H9 (cell line): ENCODE measurements at regions not wholly inside any gene's neighbourhood (a gene's known extent, or its start where the extent isn't known, plus 50 kb on each side); places are given as distances from the start of the nearest gene placed in this dataset.

Experiments
- DNase-seq: peaks from one replicate; pipeline ENCODE4 v3.0.0-alpha.2; 2017
- H2AFZ ChIP-seq: one replicate; pipeline ENCODE4 v1.6.1; 2013; ENCODE audit warnings: mild to moderate bottlenecking, low read length, control low read depth, moderate library complexity
- H2AK5ac ChIP-seq: 2 replicates; pipeline ENCODE4 v1.6.1; 2013; ENCODE audit warnings: low read length, control low read depth, mixed read lengths; ENCODE audit not compliant: insufficient read length
- H2BK120ac ChIP-seq: one replicate; pipeline ENCODE4 v1.6.1; 2013; ENCODE audit warnings: low read depth, mild to moderate bottlenecking, low read length, control low read depth, inconsistent platforms; ENCODE audit not compliant: poor library complexity, severe bottlenecking
- H2BK12ac ChIP-seq: 2 replicates; pipeline ENCODE4 v1.6.1; 2013; ENCODE audit warnings: low read length, control low read depth, mixed read lengths, low read depth; ENCODE audit not compliant: insufficient read length
- H2BK15ac ChIP-seq: 2 replicates; pipeline ENCODE4 v1.6.1; 2013; ENCODE audit warnings: low read depth, low read length, control low read depth
- H2BK20ac ChIP-seq: one replicate; pipeline ENCODE4 v1.6.1; 2013; ENCODE audit warnings: low read depth, mild to moderate bottlenecking, low read length, control low read depth, inconsistent platforms; ENCODE audit not compliant: poor library complexity, severe bottlenecking
- H2BK5ac ChIP-seq: 2 replicates; pipeline ENCODE4 v1.6.1; 2013; ENCODE audit warnings: low read length, control low read depth, mixed read lengths; ENCODE audit not compliant: insufficient read length
- H3K14ac ChIP-seq: 2 replicates; pipeline ENCODE4 v1.6.1; 2013; ENCODE audit warnings: low read length, control low read depth; ENCODE audit not compliant: insufficient read depth
- H3K18ac ChIP-seq: 2 replicates; pipeline ENCODE4 v1.6.1; 2013; ENCODE audit warnings: low read depth, mild to moderate bottlenecking, mixed read lengths, low read length, control low read depth; ENCODE audit not compliant: insufficient read length
- H3K23ac ChIP-seq: 2 replicates; pipeline ENCODE4 v1.6.1; 2013; ENCODE audit warnings: low read length, control low read depth, mixed read lengths, low read depth; ENCODE audit not compliant: insufficient read length
- H3K23me2 ChIP-seq: 2 replicates; pipeline ENCODE4 v1.6.1; 2013; ENCODE audit warnings: low read depth, mild to moderate bottlenecking, mixed read lengths, low read length, control low read depth; ENCODE audit not compliant: insufficient read length, poor library complexity, severe bottlenecking
- H3K27ac ChIP-seq: 2 replicates; pipeline ENCODE4 v1.5.1; 2013; ENCODE audit warnings: low read length, control low read depth, mixed read lengths, low read depth; ENCODE audit not compliant: insufficient read length
- H3K27me3 ChIP-seq: 2 replicates; pipeline ENCODE4 v1.6.1; 2013; ENCODE audit warnings: low read length, control low read depth, inconsistent platforms; ENCODE audit not compliant: insufficient read depth
- H3K4ac ChIP-seq: 2 replicates; pipeline ENCODE4 v1.6.1; 2013; ENCODE audit warnings: low read depth, mild to moderate bottlenecking, control low read depth, inconsistent platforms, low read length, moderate library complexity
- H3K4me1 ChIP-seq: 2 replicates; pipeline ENCODE4 v1.6.1; 2013; ENCODE audit warnings: low read length, control low read depth, inconsistent platforms; ENCODE audit not compliant: insufficient read depth
- H3K4me2 ChIP-seq: 2 replicates; pipeline ENCODE4 v1.6.1; 2013; ENCODE audit warnings: low read length, control low read depth, mixed read lengths; ENCODE audit not compliant: insufficient read length, insufficient read depth
- H3K56ac ChIP-seq: 2 replicates; pipeline ENCODE4 v1.6.1; 2013; ENCODE audit warnings: low read depth, mild to moderate bottlenecking, mixed read lengths, low read length, control low read depth; ENCODE audit not compliant: insufficient read length
- H3K79me1 ChIP-seq: 2 replicates; pipeline ENCODE4 v1.6.1; 2013; ENCODE audit warnings: low read depth, mild to moderate bottlenecking, moderate library complexity, low read length, control low read depth, inconsistent platforms; ENCODE audit not compliant: insufficient read depth, poor library complexity, severe bottlenecking
- H3K79me2 ChIP-seq: 2 replicates; pipeline ENCODE4 v1.6.1; 2013; ENCODE audit warnings: low read length, control low read depth, inconsistent platforms; ENCODE audit not compliant: insufficient read depth
- H3K9ac ChIP-seq: 2 replicates; pipeline ENCODE4 v1.6.1; 2013; ENCODE audit warnings: low read length, control low read depth, mixed read lengths; ENCODE audit not compliant: insufficient read length; ENCODE audit errors: extremely low read depth
- H3K9me3 ChIP-seq: one replicate; pipeline ENCODE4 v1.6.1; 2013; ENCODE audit warnings: low read depth, low read length, inconsistent platforms; ENCODE audit not compliant: control insufficient read depth
- H3T11ph ChIP-seq: one replicate; pipeline ENCODE4 v1.6.1; 2013; ENCODE audit warnings: mild to moderate bottlenecking, low read length, control low read depth, inconsistent platforms
- H4K20me1 ChIP-seq: one replicate; pipeline ENCODE4 v1.6.1; 2013; ENCODE audit not compliant: control insufficient read depth, insufficient read length, insufficient read depth
- H4K5ac ChIP-seq: 2 replicates; pipeline ENCODE4 v1.6.1; 2013; ENCODE audit warnings: low read depth, mild to moderate bottlenecking, mixed read lengths, low read length, control low read depth; ENCODE audit not compliant: insufficient read length
- H4K8ac ChIP-seq: replicated peaks from 2 replicates; pipeline ENCODE4 v1.6.1; 2013; ENCODE audit warnings: low read length, control low read depth, mixed read lengths, low read depth; ENCODE audit not compliant: insufficient read length
- H4K91ac ChIP-seq: 2 replicates; pipeline ENCODE4 v1.6.1; 2013; ENCODE audit warnings: low read depth, mild to moderate bottlenecking, moderate library complexity, mixed read lengths, low read length, control low read depth; ENCODE audit not compliant: insufficient read length
- H3K27ac Mint-ChIP-seq, 3 experiments: 2 replicates in 2 of 3; 3 replicates in 1 of 3; pipeline ENCODE4 v1.8.0; 2020 to 2021; ENCODE audit warnings: mixed read lengths in 3 of 3, mild to moderate bottlenecking in 1 of 3, moderate library complexity in 1 of 3
- H3K27me3 Mint-ChIP-seq: 2 replicates; pipeline ENCODE4 v1.8.0; 2021; ENCODE audit warnings: low read depth, mild to moderate bottlenecking, moderate library complexity, mixed read lengths
- H3K36me3 Mint-ChIP-seq, 3 experiments: 2 replicates in 2 of 3; 3 replicates in 1 of 3; pipeline ENCODE4 v1.8.0; 2020 to 2021; ENCODE audit warnings: low read depth in 3 of 3, mixed read lengths in 3 of 3; ENCODE audit not compliant: insufficient read depth in 1 of 3
- H3K4me1 Mint-ChIP-seq, 2 experiments: 2 replicates each; pipeline ENCODE4 v1.8.0; 2020; ENCODE audit warnings: mixed read lengths in 2 of 2
- H3K4me3 Mint-ChIP-seq, 2 experiments: 2 replicates in 1 of 2; 3 replicates in 1 of 2; pipeline ENCODE4 v1.8.0; 2020 to 2021; ENCODE audit warnings: mild to moderate bottlenecking in 2 of 2, mixed read lengths in 2 of 2, moderate library complexity in 1 of 2
- H3K9me3 Mint-ChIP-seq, 2 experiments: 2 replicates in 1 of 2; 3 replicates in 1 of 2; pipeline ENCODE4 v1.8.0; 2020; ENCODE audit warnings: mild to moderate bottlenecking in 2 of 2, mixed read lengths in 2 of 2, moderate library complexity in 1 of 2
- WGBS: extraction: QIAGEN DNeasy Blood & Tissue Kit; methylation state at CpG from one replicate; pipeline ENCODE4 v1.1.7; 2013; ENCODE audit warnings: missing lambda C conversion rate, low lambda C conversion rate, mixed read lengths; ENCODE audit not compliant: insufficient read length; ENCODE audit errors: extremely low coverage; 5-methylcytosine and 5-hydroxymethylcytosine counted together
- TF ChIP-seq, protein P1 (sequence below): fragments of 200-600 bp; sonication (generic); conservative IDR thresholded peaks from 3 replicates; pipeline ENCODE4 v1.8.0; 2021; ENCODE audit warnings: antibody characterized with exemption, mild to moderate bottlenecking

DNA sequence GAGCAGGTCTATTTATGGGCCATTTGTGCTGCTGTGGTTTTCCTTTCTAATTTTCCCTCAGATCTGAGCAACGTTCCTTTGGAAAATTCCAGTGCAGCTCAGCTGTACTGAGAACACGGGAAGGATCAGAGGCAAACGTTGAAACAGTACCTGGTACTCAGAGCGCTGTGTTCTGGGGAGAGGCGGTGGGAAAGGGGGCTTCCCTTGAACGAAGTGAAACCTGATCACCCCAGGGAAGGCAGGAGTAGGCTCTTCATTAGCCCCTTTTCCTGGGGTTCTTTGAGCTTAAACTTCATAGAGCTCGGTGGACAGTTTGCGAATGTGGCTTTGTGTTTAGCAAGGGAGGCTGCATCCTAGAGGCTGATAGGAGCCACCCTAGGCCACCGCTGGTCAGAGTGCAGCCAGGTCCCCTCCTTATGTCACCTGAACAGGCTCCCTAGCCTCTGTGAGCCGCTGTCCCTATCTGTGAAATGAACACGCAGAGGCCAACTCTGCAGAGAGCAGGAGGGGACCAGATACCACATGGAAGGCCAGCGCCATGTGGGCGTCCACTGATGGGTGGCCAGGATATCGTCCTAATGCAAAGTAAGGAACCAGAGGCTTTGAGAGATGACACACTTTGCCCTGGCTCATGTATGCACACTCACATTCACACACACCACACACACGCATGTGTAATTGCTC is 1464.8 kb downstream of the BRD1 start:
- H4K91ac ChIP-seq: no peak overlapping the region
- H3K23ac ChIP-seq: no peak overlapping the region
- H3K79me1 ChIP-seq: no peaks in the 10 kb centered on the region
- H2BK15ac ChIP-seq: no peak overlapping the region
- no peak overlapping the region for H2BK5ac ChIP-seq
- H3K14ac ChIP-seq: no peak overlapping the region
- H2BK20ac ChIP-seq: no peak overlapping the region
- H3K79me2 ChIP-seq: no peaks in the 10 kb centered on the region
- WGBS: no CpG with 5 or more reads among the region's 15 CpGs
- H3K27ac ChIP-seq: no peak overlapping the region
- H2AFZ ChIP-seq: no peak overlapping the region
- Mint-ChIP-seq H3K27ac (no peak overlapping the region), H3K27me3 (peaks cover 24% of the 10 kb centered on the region), H3K4me3 (no peak overlapping the region), H3K9me3 (no peaks in the 10 kb centered on the region), H3K36me3 (no peaks in the 10 kb centered on the region), H3K4me1 (peaks cover 7 to 12% of the 10 kb centered on the region in 2 experiments)
- DNase-seq: no peak
- no peak overlapping the region for H4K5ac ChIP-seq
- H3K27me3 ChIP-seq: no peaks in the 10 kb centered on the region
- no peaks in the 10 kb centered on the region for H4K20me1 ChIP-seq
- H4K8ac ChIP-seq: no peak overlapping the region
- no peak overlapping the region for H2BK12ac ChIP-seq
- no peaks in the 10 kb centered on the region for H3K9me3 ChIP-seq
- no peak overlapping the region for H2BK120ac ChIP-seq
- no peaks in the 10 kb centered on the region for H3K23me2 ChIP-seq
- no peaks in the 10 kb centered on the region for H3K4me1 ChIP-seq
- H3K56ac ChIP-seq: no peak overlapping the region
- H3K9ac ChIP-seq: no peak overlapping the region
- no peak overlapping the region for H3T11ph ChIP-seq
- H2AK5ac ChIP-seq: no peak overlapping the region
- TF ChIP-seq, protein P1, sequence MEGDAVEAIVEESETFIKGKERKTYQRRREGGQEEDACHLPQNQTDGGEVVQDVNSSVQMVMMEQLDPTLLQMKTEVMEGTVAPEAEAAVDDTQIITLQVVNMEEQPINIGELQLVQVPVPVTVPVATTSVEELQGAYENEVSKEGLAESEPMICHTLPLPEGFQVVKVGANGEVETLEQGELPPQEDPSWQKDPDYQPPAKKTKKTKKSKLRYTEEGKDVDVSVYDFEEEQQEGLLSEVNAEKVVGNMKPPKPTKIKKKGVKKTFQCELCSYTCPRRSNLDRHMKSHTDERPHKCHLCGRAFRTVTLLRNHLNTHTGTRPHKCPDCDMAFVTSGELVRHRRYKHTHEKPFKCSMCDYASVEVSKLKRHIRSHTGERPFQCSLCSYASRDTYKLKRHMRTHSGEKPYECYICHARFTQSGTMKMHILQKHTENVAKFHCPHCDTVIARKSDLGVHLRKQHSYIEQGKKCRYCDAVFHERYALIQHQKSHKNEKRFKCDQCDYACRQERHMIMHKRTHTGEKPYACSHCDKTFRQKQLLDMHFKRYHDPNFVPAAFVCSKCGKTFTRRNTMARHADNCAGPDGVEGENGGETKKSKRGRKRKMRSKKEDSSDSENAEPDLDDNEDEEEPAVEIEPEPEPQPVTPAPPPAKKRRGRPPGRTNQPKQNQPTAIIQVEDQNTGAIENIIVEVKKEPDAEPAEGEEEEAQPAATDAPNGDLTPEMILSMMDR: no peak
- no peak overlapping the region for H3K4ac ChIP-seq
- no peak overlapping the region for H3K4me2 ChIP-seq
- H3K18ac ChIP-seq: no peak overlapping the region
